Thoracic aorta (tissue), 2 donors: ENCODE measurements at regions not wholly inside any gene's neighbourhood (a gene's known extent, or its start where the extent isn't known, plus 50 kb on each side); places are given as distances from the start of the nearest gene placed in this dataset.

Source experiments
- ATAC-seq: fragments of 150-250 bp; one replicate; pipeline ENCODE4 v1.8.0; 2017; ENCODE audit warnings: low read depth; ENCODE audit not compliant: insufficient number of reproducible peaks, low FRiP score
- DNase-seq: peaks from one replicate; pipeline ENCODE4 v3.0.0-alpha.2; 2020; ENCODE audit warnings: low spot score
- H3K27ac ChIP-seq, 2 donors: fragments of 200-600 bp; sonication (generic); 1 replicate in 1 of 2; 2 replicates in 1 of 2; pipeline ENCODE4 v1.5.1; 2016; ENCODE audit warnings: mild to moderate bottlenecking in 2 of 2, moderate library complexity in 2 of 2
- H3K27me3 ChIP-seq: fragments of 200-600 bp; sonication (generic); replicated peaks from 2 replicates; pipeline ENCODE4 v1.6.0; 2016; ENCODE audit warnings: mild to moderate bottlenecking; ENCODE audit not compliant: insufficient read depth
- H3K36me3 ChIP-seq: fragments of 200-600 bp; sonication (generic); one replicate; pipeline ENCODE4 v1.5.1; 2016
- H3K4me1 ChIP-seq, 2 donors: fragments of 200-600 bp; sonication (generic); 1 replicate in 1 of 2; 2 replicates in 1 of 2; pipeline versions ENCODE4 v1.5.1 to v1.6.0; 2016; ENCODE audit warnings: low read depth in 2 of 2, mild to moderate bottlenecking in 1 of 2; ENCODE audit not compliant: control insufficient read depth in 1 of 2
- H3K4me3 ChIP-seq: fragments of 200-600 bp; sonication (generic); 2 replicates; pipeline ENCODE4 v1.5.1; 2016; ENCODE audit warnings: mild to moderate bottlenecking
- H3K9me3 ChIP-seq: fragments of 200-600 bp; sonication (generic); 2 replicates; pipeline ENCODE4 v1.5.1; 2016
- TF ChIP-seq, protein P1 (sequence below): fragments of 200-600 bp; sonication (generic); IDR thresholded peaks from one replicate; pipeline ENCODE4 v1.5.1; 2019; ENCODE audit warnings: antibody characterized with exemption

DNA sequence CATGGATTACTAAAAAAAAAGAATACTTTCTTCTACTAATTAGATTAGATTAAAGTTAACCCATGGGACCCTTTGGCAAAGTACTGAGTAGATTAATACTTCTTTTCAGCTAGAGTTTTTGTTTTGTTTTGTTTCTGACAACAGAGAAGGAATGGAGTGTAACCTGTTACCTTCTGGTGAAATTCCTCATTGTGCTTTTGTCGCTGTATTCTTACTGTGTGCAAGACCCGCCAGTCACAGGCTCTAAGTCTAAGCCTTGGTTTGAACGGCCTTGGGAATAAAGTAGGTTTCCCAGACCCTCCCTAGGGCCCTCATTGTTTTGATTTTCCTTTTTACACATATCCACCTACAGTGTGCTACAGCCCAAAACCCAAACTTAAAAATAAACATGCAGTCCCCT lies 171.1 kb upstream of the IL12A start:
- TF ChIP-seq, protein P1, sequence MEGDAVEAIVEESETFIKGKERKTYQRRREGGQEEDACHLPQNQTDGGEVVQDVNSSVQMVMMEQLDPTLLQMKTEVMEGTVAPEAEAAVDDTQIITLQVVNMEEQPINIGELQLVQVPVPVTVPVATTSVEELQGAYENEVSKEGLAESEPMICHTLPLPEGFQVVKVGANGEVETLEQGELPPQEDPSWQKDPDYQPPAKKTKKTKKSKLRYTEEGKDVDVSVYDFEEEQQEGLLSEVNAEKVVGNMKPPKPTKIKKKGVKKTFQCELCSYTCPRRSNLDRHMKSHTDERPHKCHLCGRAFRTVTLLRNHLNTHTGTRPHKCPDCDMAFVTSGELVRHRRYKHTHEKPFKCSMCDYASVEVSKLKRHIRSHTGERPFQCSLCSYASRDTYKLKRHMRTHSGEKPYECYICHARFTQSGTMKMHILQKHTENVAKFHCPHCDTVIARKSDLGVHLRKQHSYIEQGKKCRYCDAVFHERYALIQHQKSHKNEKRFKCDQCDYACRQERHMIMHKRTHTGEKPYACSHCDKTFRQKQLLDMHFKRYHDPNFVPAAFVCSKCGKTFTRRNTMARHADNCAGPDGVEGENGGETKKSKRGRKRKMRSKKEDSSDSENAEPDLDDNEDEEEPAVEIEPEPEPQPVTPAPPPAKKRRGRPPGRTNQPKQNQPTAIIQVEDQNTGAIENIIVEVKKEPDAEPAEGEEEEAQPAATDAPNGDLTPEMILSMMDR = no peak
- Histone ChIP-seq H3K9me3 (no peaks in the 10 kb centered on the region), H3K27ac (no peak overlapping the region), H3K4me3 (no peak overlapping the region), H3K4me1 (peaks cover 10 to 33% of the 10 kb centered on the region in 2 donors), H3K36me3 (no peaks in the 10 kb centered on the region), H3K27me3 (no peaks in the 10 kb centered on the region)
- ATAC-seq (no peak), DNase-seq (no peak)

DNA sequence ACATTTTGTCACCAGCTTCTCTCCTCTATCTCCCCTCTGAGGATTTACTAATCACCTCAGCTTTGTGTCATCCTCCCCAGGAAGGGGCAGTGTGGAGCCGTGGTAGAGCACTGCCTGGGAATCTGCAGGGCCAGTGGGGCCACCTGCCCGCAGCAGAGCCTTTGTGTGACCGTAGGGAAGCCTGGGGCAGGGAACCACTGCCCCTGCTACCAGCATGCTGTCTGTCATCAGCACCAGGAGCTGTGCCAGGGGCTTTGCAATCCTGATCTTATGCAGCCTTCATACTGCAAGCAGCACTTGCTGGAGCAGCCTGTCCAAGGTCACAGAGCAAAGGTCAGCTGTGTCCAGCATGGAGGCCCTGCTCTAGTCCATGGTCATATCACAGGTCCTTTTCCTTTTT lies 170.2 kb upstream of the IL12A start:
- DNase-seq = no peak
- Histone ChIP-seq H3K4me3 (no peak overlapping the region), H3K4me1 (peaks cover 10 to 33% of the 10 kb centered on the region in 2 donors), H3K36me3 (no peaks in the 10 kb centered on the region), H3K27me3 (no peaks in the 10 kb centered on the region), H3K27ac (no peak overlapping the region), H3K9me3 (no peaks in the 10 kb centered on the region)
- ATAC-seq = no peak
- TF ChIP-seq, protein P1 = no peak

DNA sequence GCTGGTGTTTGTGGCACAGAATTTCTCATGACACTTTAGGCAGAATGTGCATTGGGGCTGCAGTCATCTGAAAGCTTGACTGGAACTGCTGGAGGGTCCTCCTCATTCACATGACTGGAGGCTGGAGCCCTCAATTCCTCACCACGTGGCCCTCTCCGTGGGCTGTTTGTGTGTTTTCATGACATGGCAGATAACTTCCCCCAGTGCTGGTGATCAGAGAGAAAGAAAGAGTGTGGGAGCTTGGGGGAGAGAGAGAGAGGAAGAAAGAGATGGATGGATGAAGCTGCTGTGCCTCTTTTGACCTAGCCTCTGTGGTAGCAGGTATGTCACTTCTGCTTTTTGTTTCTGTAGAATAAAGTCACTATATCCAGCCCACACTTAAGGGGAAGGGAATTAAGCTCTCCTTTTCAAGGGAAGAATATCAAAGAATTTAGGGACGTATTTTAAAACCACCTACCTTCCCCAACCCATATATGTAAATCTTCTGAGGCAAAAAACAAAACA lies 169.6 kb upstream of the IL12A start:
- Histone ChIP-seq H3K36me3 (no peaks in the 10 kb centered on the region), H3K27ac (no peak overlapping the region), H3K27me3 (no peaks in the 10 kb centered on the region), H3K4me1 (peaks cover 10 to 39% of the 10 kb centered on the region in 2 donors), H3K9me3 (no peaks in the 10 kb centered on the region), H3K4me3 (no peak overlapping the region)
- DNase-seq = no peak
- no peak for ATAC-seq
- TF ChIP-seq, protein P1 = no peak

DNA sequence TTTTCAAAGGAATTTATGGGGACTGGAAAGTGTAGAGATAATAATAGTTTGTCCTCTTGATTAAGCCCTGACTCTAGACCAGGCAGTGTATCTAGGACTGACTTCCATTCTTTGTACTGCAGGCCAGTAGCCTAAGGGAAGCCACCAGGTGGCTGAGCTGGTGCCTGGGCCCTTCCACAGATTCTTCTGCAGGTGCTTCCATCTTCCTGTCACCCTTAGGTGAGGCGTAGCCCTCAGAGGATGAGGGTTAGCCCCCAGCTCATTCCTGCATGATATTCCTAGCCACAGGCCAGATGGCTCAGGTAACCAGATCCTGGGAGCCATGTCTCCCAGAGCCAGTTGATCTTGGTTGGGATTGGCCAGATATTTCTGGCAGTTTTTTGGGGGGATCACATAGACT lies 169.0 kb upstream of the IL12A start:
- DNase-seq = no peak
- Histone ChIP-seq H3K27me3 (no peaks in the 10 kb centered on the region), H3K4me3 (no peak overlapping the region), H3K36me3 (no peaks in the 10 kb centered on the region), H3K9me3 (no peaks in the 10 kb centered on the region), H3K27ac (no peak overlapping the region), H3K4me1 (peaks cover 10 to 40% of the 10 kb centered on the region in 2 donors)
- TF ChIP-seq, protein P1 = no peak
- ATAC-seq = no peak

DNA sequence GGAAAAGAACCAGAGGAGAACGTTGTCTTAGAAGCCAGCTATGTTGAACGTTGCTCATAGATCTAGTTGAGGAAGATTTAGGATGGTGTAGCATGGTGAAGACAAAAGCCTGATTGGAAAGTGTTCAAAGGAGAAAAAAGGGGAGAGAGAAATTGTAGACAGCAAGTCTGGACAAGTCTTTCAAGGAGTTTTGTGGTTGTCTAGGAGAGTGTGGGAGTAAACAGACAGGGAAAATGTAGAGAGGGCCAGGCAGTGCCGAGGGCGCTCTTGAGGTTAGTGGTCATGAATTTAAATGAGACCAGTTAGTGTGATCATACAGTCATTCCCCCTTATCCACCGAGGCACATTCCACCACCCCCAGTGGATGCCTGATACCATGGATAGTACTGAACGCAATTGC lies 167.5 kb upstream of the IL12A start:
- Histone ChIP-seq H3K27me3 (no peaks in the 10 kb centered on the region), H3K27ac (no peak overlapping the region), H3K4me1 (peaks cover 10 to 53% of the 10 kb centered on the region in 2 donors), H3K4me3 (no peak overlapping the region), H3K9me3 (no peaks in the 10 kb centered on the region), H3K36me3 (no peaks in the 10 kb centered on the region)
- ATAC-seq (no peak), DNase-seq (no peak)
- TF ChIP-seq, protein P1 = no peak
